ENCODE measurements at regions not wholly inside any gene's neighbourhood (a gene's known extent, or its start where the extent isn't known, plus 50 kb on each side); places are given as distances from the start of the nearest gene placed in this dataset.

GRCh38 chr1:87926921-87927320 lies 598.2 kb downstream of the LMO4 start:
- no peaks in the 10 kb centered on the region for H3K27me3 Mint-ChIP-seq (ENCODE audit: insufficient read depth)
- Histone ChIP-seq H3K4me3 (ENCODE audit: low read length) (no peak overlapping the region), H3K27ac (ENCODE audit: low read depth, low read length) (no peak overlapping the region), H3K4me1 (ENCODE audit: control insufficient read depth, insufficient read depth, low read length) (no peaks in the 10 kb centered on the region), H3K9ac (ENCODE audit: extremely low read depth, low read length, poor library complexity, severe bottlenecking) (no peak overlapping the region), H3K36me3 (ENCODE audit: control insufficient read depth, insufficient read depth, low read length) (no peaks in the 10 kb centered on the region), H3K9me3 (ENCODE audit: control insufficient read depth, low read length) (peaks cover 10% of the 10 kb centered on the region), H3K27me3 (ENCODE audit: control insufficient read depth, insufficient read depth, low read length, poor library complexity, severe bottlenecking) (no peaks in the 10 kb centered on the region)
- no peak overlapping the region for H3K27ac Mint-ChIP-seq
- H3K36me3 Mint-ChIP-seq (ENCODE audit: low read depth): no peaks in the 10 kb centered on the region
- peaks cover 15% of the 10 kb centered on the region for H3K4me1 Mint-ChIP-seq
- H3K9me3 Mint-ChIP-seq: peaks cover 11% of the 10 kb centered on the region
- no peak for DNase-seq
- no peak for TF ChIP-seq CTCF (conservative IDR thresholded peaks at IDR 0.05)
- no peak overlapping the region for H3K4me3 Mint-ChIP-seq
- 80 to 100% methylated on average over 1 of the region's 1 CpG for WGBS, 2 experiments (ENCODE audit: insufficient coverage in 1 of 2, insufficient read length in 1 of 2)

GRCh38 chr1:87927391-87928280 lies 599.0 kb downstream of the LMO4 start:
- Histone ChIP-seq H3K27ac (ENCODE audit: low read depth, low read length) (no peak overlapping the region), H3K27me3 (ENCODE audit: control insufficient read depth, insufficient read depth, low read length, poor library complexity, severe bottlenecking) (no peaks in the 10 kb centered on the region), H3K9ac (ENCODE audit: extremely low read depth, low read length, poor library complexity, severe bottlenecking) (no peak overlapping the region), H3K9me3 (ENCODE audit: control insufficient read depth, low read length) (peaks cover 10% of the 10 kb centered on the region), H3K4me3 (ENCODE audit: low read length) (peak overlapping the region; percentile 6), H3K36me3 (ENCODE audit: control insufficient read depth, insufficient read depth, low read length) (no peaks in the 10 kb centered on the region), H3K4me1 (ENCODE audit: control insufficient read depth, insufficient read depth, low read length) (no peaks in the 10 kb centered on the region)
- Mint-ChIP-seq H3K36me3 (ENCODE audit: low read depth) (no peaks in the 10 kb centered on the region), H3K27ac (no peak overlapping the region), H3K4me3 (no peak overlapping the region), H3K4me1 (peaks cover 15% of the 10 kb centered on the region), H3K9me3 (peaks cover 18% of the 10 kb centered on the region), H3K27me3 (ENCODE audit: insufficient read depth) (no peaks in the 10 kb centered on the region)
- DNase-seq: peak; percentile 67
- WGBS, 2 experiments (ENCODE audit: insufficient coverage in 1 of 2, insufficient read length in 1 of 2): 70% methylated on average over 3 of the region's 3 CpGs; no CpG with 5 or more reads in 1 of the 2 experiments
- no peak for TF ChIP-seq CTCF (conservative IDR thresholded peaks at IDR 0.05)

GRCh38 chr1:87928623-87929022 lies 599.9 kb downstream of the LMO4 start:
- H3K27ac Mint-ChIP-seq: no peak overlapping the region
- no peak for DNase-seq
- no peak overlapping the region for H3K4me3 ChIP-seq (ENCODE audit: low read length)
- peaks cover 18% of the 10 kb centered on the region for H3K9me3 Mint-ChIP-seq
- H3K36me3 ChIP-seq (ENCODE audit: control insufficient read depth, insufficient read depth, low read length): no peaks in the 10 kb centered on the region
- peaks cover 10% of the 10 kb centered on the region for H3K9me3 ChIP-seq (ENCODE audit: control insufficient read depth, low read length)
- H3K4me3 Mint-ChIP-seq: no peak overlapping the region
- H3K36me3 Mint-ChIP-seq (ENCODE audit: low read depth): no peaks in the 10 kb centered on the region
- peaks cover 15% of the 10 kb centered on the region for H3K4me1 Mint-ChIP-seq
- 96 to 100% methylated on average over 1 of the region's 1 CpG for WGBS, 2 experiments (ENCODE audit: insufficient coverage in 1 of 2, insufficient read length in 1 of 2)
- no peak for TF ChIP-seq CTCF (conservative IDR thresholded peaks at IDR 0.05)
- no peaks in the 10 kb centered on the region for H3K4me1 ChIP-seq (ENCODE audit: control insufficient read depth, insufficient read depth, low read length)
- H3K27me3 ChIP-seq (ENCODE audit: control insufficient read depth, insufficient read depth, low read length, poor library complexity, severe bottlenecking): no peaks in the 10 kb centered on the region
- H3K9ac ChIP-seq (ENCODE audit: extremely low read depth, low read length, poor library complexity, severe bottlenecking): no peak overlapping the region
- no peak overlapping the region for H3K27ac ChIP-seq (ENCODE audit: low read depth, low read length)
- H3K27me3 Mint-ChIP-seq (ENCODE audit: insufficient read depth): no peaks in the 10 kb centered on the region
